HCT116 (cell line): ENCODE measurements at regions not wholly inside any gene's neighbourhood (a gene's known extent, or its start where the extent isn't known, plus 50 kb on each side); places are given as distances from the start of the nearest gene placed in this dataset.

Source experiments
- EZH2 ChIP-seq: fragments of 200-600 bp; sonication (generic); IDR thresholded peaks from 2 replicates; pipeline ENCODE4 v1.6.1; 2017; ENCODE audit warnings: antibody characterized with exemption, mixed run types
- POLR2A ChIP-seq: IDR thresholded peaks from 2 replicates; pipeline ENCODE4 v1.7.0; 2011; ENCODE audit warnings: borderline replicate concordance; ENCODE audit not compliant: insufficient read depth, insufficient read length; ENCODE audit errors: extremely low read depth
- POLR2AphosphoS5 ChIP-seq: IDR thresholded peaks from 2 replicates; pipeline ENCODE4 v1.6.1; 2011; ENCODE audit warnings: mild to moderate bottlenecking, low read depth, low read length, moderate library complexity
- SRF ChIP-seq: IDR thresholded peaks from 2 replicates; pipeline ENCODE4 v1.6.1; 2012; ENCODE audit warnings: low read depth
- TF ChIP-seq, protein P1 (sequence below), 3 experiments: fragments of 200-600 bp in 1 of 3; sonication (generic) in 1 of 3; IDR thresholded peaks in 2 of 3; conservative IDR thresholded peaks in 1 of 3; 2 replicates each; pipeline ENCODE4 v1.5.1; 2012 to 2017; ENCODE audit warnings: low read depth in 2 of 3, low read length in 2 of 3, antibody characterized with exemption in 1 of 3, borderline replicate concordance in 1 of 3, control low read depth in 1 of 3, mild to moderate bottlenecking in 1 of 3, mixed read lengths in 1 of 3, mixed run types in 1 of 3, moderate library complexity in 1 of 3; ENCODE audit not compliant: insufficient read depth in 1 of 3

DNA sequence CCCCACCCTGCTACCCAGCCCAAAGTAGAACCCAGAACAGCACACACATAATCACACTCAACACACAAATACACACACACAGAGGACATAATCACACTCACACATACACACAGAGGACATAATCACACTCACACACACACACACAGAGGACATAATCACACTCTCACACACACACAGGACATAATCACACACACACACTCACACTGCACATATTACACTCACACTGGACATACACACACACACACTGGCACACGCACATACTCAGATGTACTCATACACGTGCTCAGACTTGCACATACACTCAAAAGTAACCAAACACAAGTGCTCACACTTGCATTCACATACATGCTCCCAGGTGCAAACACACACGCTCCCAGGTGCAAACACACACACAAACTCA lies 54.3 kb upstream of the CAMK1G start:
- TF ChIP-seq EZH2 (no peak), POLR2AphosphoS5 (no peak), POLR2A (no peak), SRF (no peak)
- TF ChIP-seq, protein P1, sequence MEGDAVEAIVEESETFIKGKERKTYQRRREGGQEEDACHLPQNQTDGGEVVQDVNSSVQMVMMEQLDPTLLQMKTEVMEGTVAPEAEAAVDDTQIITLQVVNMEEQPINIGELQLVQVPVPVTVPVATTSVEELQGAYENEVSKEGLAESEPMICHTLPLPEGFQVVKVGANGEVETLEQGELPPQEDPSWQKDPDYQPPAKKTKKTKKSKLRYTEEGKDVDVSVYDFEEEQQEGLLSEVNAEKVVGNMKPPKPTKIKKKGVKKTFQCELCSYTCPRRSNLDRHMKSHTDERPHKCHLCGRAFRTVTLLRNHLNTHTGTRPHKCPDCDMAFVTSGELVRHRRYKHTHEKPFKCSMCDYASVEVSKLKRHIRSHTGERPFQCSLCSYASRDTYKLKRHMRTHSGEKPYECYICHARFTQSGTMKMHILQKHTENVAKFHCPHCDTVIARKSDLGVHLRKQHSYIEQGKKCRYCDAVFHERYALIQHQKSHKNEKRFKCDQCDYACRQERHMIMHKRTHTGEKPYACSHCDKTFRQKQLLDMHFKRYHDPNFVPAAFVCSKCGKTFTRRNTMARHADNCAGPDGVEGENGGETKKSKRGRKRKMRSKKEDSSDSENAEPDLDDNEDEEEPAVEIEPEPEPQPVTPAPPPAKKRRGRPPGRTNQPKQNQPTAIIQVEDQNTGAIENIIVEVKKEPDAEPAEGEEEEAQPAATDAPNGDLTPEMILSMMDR (IDR thresholded peaks at IDR 0.05 in 2 of 3, conservative IDR thresholded peaks at IDR 0.05 in 1 of 3; ENCODE audit: borderline replicate concordance in 1 of 3, insufficient read depth in 1 of 3, low read depth in 2 of 3, low read length in 2 of 3): no peak
